GM23338 (cell line): ENCODE measurements at regions not wholly inside any gene's neighbourhood (a gene's known extent, or its start where the extent isn't known, plus 50 kb on each side); places are given as distances from the start of the nearest gene placed in this dataset.

Experiments
- ATAC-seq: fragments of 200-7000 bp; cut with Tn5 transposase; 3 replicates; pipeline ENCODE4 v1.9.1; 2020
- DNase-seq: peaks from one replicate; pipeline ENCODE4 v3.0.0-alpha.2; 2015; ENCODE audit warnings: low spot score
- H2AFZ ChIP-seq: fragments of 200-600 bp; sonication (generic); 2 replicates; pipeline ENCODE4 v1.8.0; 2016; ENCODE audit warnings: antibody characterized with exemption, mild to moderate bottlenecking, moderate library complexity
- H3F3A ChIP-seq: fragments of 200-600 bp; sonication (generic); replicated peaks from 2 replicates; pipeline ENCODE4 v1.8.0; 2017; ENCODE audit warnings: antibody characterized with exemption, mixed run types, low read depth
- H3K27ac ChIP-seq: fragments of 200-600 bp; sonication (generic); 2 replicates; pipeline ENCODE4 v1.6.1; 2016; ENCODE audit warnings: low read depth
- H3K27me3 ChIP-seq: fragments of 200-600 bp; sonication (generic); 2 replicates; pipeline ENCODE4 v1.8.0; 2016; ENCODE audit warnings: mild to moderate bottlenecking, mixed run types, moderate library complexity; ENCODE audit not compliant: insufficient read depth
- H3K36me3 ChIP-seq: fragments of 200-600 bp; sonication (generic); 2 replicates; pipeline ENCODE4 v1.8.0; 2016; ENCODE audit warnings: mild to moderate bottlenecking; ENCODE audit not compliant: insufficient read depth
- H3K4me1 ChIP-seq: fragments of 200-600 bp; sonication (generic); 2 replicates; pipeline ENCODE4 v1.8.0; 2016; ENCODE audit warnings: mild to moderate bottlenecking, moderate library complexity; ENCODE audit not compliant: insufficient read depth
- H3K4me2 ChIP-seq: fragments of 200-600 bp; sonication (generic); 2 replicates; pipeline ENCODE4 v1.7.1; 2017; ENCODE audit warnings: mixed run types
- H3K4me3 ChIP-seq: fragments of 200-600 bp; sonication (generic); 2 replicates; pipeline ENCODE4 v1.6.1; 2016; ENCODE audit warnings: mixed run types
- H3K79me2 ChIP-seq: fragments of 200-600 bp; sonication (generic); replicated peaks from 2 replicates; pipeline ENCODE4 v1.8.0; 2017; ENCODE audit warnings: mild to moderate bottlenecking; ENCODE audit not compliant: insufficient read depth
- H3K9me2 ChIP-seq: fragments of 200-600 bp; sonication (generic); 2 replicates; pipeline ENCODE4 v1.8.0; 2017; ENCODE audit not compliant: insufficient read depth
- H4K20me1 ChIP-seq: fragments of 200-600 bp; sonication (generic); replicated peaks from 2 replicates; pipeline ENCODE4 v1.8.0; 2017; ENCODE audit warnings: mild to moderate bottlenecking; ENCODE audit not compliant: insufficient read depth
- H3K27ac Mint-ChIP-seq: 2 replicates; pipeline ENCODE4 v1.8.0; 2020; ENCODE audit warnings: inconsistent platforms, mild to moderate bottlenecking, moderate library complexity, mixed read lengths
- H3K27me3 Mint-ChIP-seq: 3 replicates; pipeline ENCODE4 v1.8.0; 2022; ENCODE audit warnings: low read depth, mild to moderate bottlenecking, moderate library complexity, mixed read lengths, inconsistent platforms; ENCODE audit not compliant: insufficient read depth, poor library complexity
- H3K36me3 Mint-ChIP-seq: 3 replicates; pipeline ENCODE4 v1.8.0; 2021; ENCODE audit warnings: low read depth, mild to moderate bottlenecking, inconsistent platforms, moderate library complexity, mixed read lengths
- H3K4me1 Mint-ChIP-seq: 3 replicates; pipeline ENCODE4 v1.8.0; 2020; ENCODE audit warnings: mild to moderate bottlenecking, inconsistent platforms, mixed read lengths
- H3K4me3 Mint-ChIP-seq: 3 replicates; pipeline ENCODE4 v1.8.0; 2021; ENCODE audit warnings: moderate library complexity, mild to moderate bottlenecking, inconsistent platforms, mixed read lengths
- H3K9me3 Mint-ChIP-seq: 3 replicates; pipeline ENCODE4 v1.8.0; 2020; ENCODE audit warnings: moderate library complexity, mild to moderate bottlenecking, inconsistent platforms, mixed read lengths
- CREB1 ChIP-seq: fragments of 250-450 bp; sonication (Bioruptor Pico); IDR thresholded peaks from 2 replicates; pipeline ENCODE4 v1.5.0; 2020; ENCODE audit warnings: low read depth, mild to moderate bottlenecking, moderate library complexity
- JUNB ChIP-seq: IDR thresholded peaks from one replicate; pipeline ENCODE4 v1.6.1; 2016; ENCODE audit warnings: antibody characterized with exemption; ENCODE audit not compliant: unreplicated experiment
- POLR2AphosphoS5 ChIP-seq: IDR thresholded peaks from 2 replicates; pipeline ENCODE4 v1.6.1; 2016; ENCODE audit warnings: antibody characterized with exemption, low read depth
- STAT1 ChIP-seq: IDR thresholded peaks from one replicate; pipeline ENCODE4 v1.6.1; 2016; ENCODE audit warnings: antibody characterized with exemption; ENCODE audit not compliant: unreplicated experiment
- ZNF331 ChIP-seq: fragments of 250-450 bp; sonication (Bioruptor Pico); IDR thresholded peaks from 2 replicates; pipeline ENCODE4 v1.5.0; 2020; ENCODE audit warnings: low read depth, mild to moderate bottlenecking, moderate library complexity
- ZNF462 ChIP-seq: fragments of 250-450 bp; sonication (Bioruptor Pico); IDR thresholded peaks from 2 replicates; pipeline ENCODE4 v1.5.0; 2020; ENCODE audit warnings: mild to moderate bottlenecking, moderate library complexity
- TF ChIP-seq, protein P1 (sequence below): IDR thresholded peaks from one replicate; pipeline ENCODE4 v1.6.1; 2018; ENCODE audit warnings: antibody characterized with exemption; ENCODE audit not compliant: unreplicated experiment
- TF ChIP-seq, protein P2 (sequence below), 2 experiments: fragments of 200-600 bp in 1 of 2; sonication (generic) in 1 of 2; conservative IDR thresholded peaks; 2 replicates each; pipeline versions ENCODE4 v1.5.1 to v1.6.1; 2016 to 2017; ENCODE audit warnings: antibody characterized with exemption in 2 of 2, low read depth in 2 of 2, mild to moderate bottlenecking in 2 of 2, moderate library complexity in 1 of 2
- TF ChIP-seq, protein P3 (sequence below): IDR thresholded peaks from 2 replicates; pipeline ENCODE4 v1.6.1; 2016; ENCODE audit warnings: antibody characterized with exemption

- Mint-ChIP-seq H3K27ac (no peak overlapping the region), H3K9me3 (peaks cover 80% of the 10 kb centered on the region), H3K4me3 (no peak overlapping the region), H3K27me3 (no peaks in the 10 kb centered on the region), H3K4me1 (no peaks in the 10 kb centered on the region), H3K36me3 (peaks cover 11% of the 10 kb centered on the region)
- DNase-seq: no peak
- Histone ChIP-seq H3K4me2 (no peak overlapping the region), H4K20me1 (no peaks in the 10 kb centered on the region), H3K79me2 (no peaks in the 10 kb centered on the region), H3K27me3 (no peaks in the 10 kb centered on the region), H3K4me3 (no peak overlapping the region), H3K27ac (no peak overlapping the region), H2AFZ (no peak overlapping the region), H3K9me2 (peaks cover 12% of the 10 kb centered on the region), H3F3A (no peaks in the 10 kb centered on the region), H3K4me1 (no peaks in the 10 kb centered on the region), H3K36me3 (no peaks in the 10 kb centered on the region)
- TF ChIP-seq ZNF462 (CRISPR knock-in tag): no peak
- no peak for TF ChIP-seq STAT1
- TF ChIP-seq, protein P1, sequence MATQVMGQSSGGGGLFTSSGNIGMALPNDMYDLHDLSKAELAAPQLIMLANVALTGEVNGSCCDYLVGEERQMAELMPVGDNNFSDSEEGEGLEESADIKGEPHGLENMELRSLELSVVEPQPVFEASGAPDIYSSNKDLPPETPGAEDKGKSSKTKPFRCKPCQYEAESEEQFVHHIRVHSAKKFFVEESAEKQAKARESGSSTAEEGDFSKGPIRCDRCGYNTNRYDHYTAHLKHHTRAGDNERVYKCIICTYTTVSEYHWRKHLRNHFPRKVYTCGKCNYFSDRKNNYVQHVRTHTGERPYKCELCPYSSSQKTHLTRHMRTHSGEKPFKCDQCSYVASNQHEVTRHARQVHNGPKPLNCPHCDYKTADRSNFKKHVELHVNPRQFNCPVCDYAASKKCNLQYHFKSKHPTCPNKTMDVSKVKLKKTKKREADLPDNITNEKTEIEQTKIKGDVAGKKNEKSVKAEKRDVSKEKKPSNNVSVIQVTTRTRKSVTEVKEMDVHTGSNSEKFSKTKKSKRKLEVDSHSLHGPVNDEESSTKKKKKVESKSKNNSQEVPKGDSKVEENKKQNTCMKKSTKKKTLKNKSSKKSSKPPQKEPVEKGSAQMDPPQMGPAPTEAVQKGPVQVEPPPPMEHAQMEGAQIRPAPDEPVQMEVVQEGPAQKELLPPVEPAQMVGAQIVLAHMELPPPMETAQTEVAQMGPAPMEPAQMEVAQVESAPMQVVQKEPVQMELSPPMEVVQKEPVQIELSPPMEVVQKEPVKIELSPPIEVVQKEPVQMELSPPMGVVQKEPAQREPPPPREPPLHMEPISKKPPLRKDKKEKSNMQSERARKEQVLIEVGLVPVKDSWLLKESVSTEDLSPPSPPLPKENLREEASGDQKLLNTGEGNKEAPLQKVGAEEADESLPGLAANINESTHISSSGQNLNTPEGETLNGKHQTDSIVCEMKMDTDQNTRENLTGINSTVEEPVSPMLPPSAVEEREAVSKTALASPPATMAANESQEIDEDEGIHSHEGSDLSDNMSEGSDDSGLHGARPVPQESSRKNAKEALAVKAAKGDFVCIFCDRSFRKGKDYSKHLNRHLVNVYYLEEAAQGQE: no peak
- TF ChIP-seq ZNF331 (CRISPR knock-in tag): no peak
- TF ChIP-seq CREB1 (CRISPR knock-in tag): no peak
- TF ChIP-seq, protein P2, sequence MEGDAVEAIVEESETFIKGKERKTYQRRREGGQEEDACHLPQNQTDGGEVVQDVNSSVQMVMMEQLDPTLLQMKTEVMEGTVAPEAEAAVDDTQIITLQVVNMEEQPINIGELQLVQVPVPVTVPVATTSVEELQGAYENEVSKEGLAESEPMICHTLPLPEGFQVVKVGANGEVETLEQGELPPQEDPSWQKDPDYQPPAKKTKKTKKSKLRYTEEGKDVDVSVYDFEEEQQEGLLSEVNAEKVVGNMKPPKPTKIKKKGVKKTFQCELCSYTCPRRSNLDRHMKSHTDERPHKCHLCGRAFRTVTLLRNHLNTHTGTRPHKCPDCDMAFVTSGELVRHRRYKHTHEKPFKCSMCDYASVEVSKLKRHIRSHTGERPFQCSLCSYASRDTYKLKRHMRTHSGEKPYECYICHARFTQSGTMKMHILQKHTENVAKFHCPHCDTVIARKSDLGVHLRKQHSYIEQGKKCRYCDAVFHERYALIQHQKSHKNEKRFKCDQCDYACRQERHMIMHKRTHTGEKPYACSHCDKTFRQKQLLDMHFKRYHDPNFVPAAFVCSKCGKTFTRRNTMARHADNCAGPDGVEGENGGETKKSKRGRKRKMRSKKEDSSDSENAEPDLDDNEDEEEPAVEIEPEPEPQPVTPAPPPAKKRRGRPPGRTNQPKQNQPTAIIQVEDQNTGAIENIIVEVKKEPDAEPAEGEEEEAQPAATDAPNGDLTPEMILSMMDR (conservative IDR thresholded peaks at IDR 0.05; ENCODE audit: low read depth in 2 of 2): no peak
- TF ChIP-seq POLR2AphosphoS5: no peak
- TF ChIP-seq, protein P3, sequence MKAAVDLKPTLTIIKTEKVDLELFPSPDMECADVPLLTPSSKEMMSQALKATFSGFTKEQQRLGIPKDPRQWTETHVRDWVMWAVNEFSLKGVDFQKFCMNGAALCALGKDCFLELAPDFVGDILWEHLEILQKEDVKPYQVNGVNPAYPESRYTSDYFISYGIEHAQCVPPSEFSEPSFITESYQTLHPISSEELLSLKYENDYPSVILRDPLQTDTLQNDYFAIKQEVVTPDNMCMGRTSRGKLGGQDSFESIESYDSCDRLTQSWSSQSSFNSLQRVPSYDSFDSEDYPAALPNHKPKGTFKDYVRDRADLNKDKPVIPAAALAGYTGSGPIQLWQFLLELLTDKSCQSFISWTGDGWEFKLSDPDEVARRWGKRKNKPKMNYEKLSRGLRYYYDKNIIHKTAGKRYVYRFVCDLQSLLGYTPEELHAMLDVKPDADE: no peak
- no peak for TF ChIP-seq JUNB
- ATAC-seq: no peak
Measured at GRCh38 chr15:45862034-45862433, 227.2 kb downstream of the SQOR start.
